ENCODE measurements at regions not wholly inside any gene's neighbourhood (a gene's known extent, or its start where the extent isn't known, plus 50 kb on each side); places are given as distances from the start of the nearest gene placed in this dataset.

DNA sequence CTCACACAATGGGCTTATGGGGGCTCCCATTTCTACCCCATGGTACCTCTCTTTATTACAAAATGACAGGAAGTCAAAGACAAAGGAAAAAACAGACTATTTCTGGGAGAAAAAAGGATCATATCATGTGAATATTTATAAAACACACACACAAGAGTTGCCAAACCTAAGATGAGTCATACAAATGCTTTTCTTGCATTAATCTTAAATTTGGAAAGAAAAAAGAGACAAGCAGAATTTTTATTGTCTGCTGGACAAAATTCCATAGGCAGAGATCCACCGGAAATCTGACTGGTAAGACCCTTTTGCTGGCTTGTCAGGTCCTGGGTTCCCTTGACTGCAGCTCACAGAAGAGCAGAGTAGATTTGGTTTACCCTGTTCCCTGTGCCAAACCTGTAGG is 1732.3 kb upstream of the PIK3C3 start:
- TF ChIP-seq, protein P1, sequence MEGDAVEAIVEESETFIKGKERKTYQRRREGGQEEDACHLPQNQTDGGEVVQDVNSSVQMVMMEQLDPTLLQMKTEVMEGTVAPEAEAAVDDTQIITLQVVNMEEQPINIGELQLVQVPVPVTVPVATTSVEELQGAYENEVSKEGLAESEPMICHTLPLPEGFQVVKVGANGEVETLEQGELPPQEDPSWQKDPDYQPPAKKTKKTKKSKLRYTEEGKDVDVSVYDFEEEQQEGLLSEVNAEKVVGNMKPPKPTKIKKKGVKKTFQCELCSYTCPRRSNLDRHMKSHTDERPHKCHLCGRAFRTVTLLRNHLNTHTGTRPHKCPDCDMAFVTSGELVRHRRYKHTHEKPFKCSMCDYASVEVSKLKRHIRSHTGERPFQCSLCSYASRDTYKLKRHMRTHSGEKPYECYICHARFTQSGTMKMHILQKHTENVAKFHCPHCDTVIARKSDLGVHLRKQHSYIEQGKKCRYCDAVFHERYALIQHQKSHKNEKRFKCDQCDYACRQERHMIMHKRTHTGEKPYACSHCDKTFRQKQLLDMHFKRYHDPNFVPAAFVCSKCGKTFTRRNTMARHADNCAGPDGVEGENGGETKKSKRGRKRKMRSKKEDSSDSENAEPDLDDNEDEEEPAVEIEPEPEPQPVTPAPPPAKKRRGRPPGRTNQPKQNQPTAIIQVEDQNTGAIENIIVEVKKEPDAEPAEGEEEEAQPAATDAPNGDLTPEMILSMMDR (IDR thresholded peaks at IDR 0.05; ENCODE audit: insufficient read depth, low read length, poor library complexity, severe bottlenecking): no peak
- no peaks in the 10 kb centered on the region for H3K27me3 ChIP-seq (replicated peaks; ENCODE audit: control insufficient read depth, insufficient read depth, low read length)
- no peak for DNase-seq (ENCODE audit: extremely low read depth, insufficient read length)
- no peaks in the 10 kb centered on the region for H3K36me3 ChIP-seq (ENCODE audit: control insufficient read depth, insufficient read depth, low read length)
- no peak overlapping the region for H3K4me3 ChIP-seq (replicated peaks; ENCODE audit: low read depth, low read length)

DNA sequence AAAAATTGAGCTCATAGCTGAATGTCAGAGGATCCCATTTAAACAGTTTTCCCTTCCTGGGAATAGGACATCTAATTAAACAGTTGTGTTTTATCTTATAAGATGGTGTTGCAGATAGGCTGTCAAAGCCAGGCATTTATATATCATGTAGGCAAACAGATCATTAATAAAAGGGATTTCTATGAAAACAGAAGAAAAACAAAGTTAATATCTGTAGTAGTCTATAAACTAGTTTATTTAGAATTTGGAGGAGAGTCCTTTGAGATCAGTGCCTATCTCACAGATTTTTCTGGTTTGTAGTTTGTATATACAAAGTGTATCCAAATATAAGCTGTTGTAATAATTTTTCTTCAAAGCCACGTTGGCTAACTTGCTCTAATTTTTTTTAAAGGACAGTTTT is 1738.2 kb upstream of the PIK3C3 start:
- TF ChIP-seq, protein P1 (IDR thresholded peaks at IDR 0.05; ENCODE audit: insufficient read depth, low read length, poor library complexity, severe bottlenecking): no peak
- DNase-seq (ENCODE audit: extremely low read depth, insufficient read length): no peak
- no peaks in the 10 kb centered on the region for H3K27me3 ChIP-seq (replicated peaks; ENCODE audit: control insufficient read depth, insufficient read depth, low read length)

DNA sequence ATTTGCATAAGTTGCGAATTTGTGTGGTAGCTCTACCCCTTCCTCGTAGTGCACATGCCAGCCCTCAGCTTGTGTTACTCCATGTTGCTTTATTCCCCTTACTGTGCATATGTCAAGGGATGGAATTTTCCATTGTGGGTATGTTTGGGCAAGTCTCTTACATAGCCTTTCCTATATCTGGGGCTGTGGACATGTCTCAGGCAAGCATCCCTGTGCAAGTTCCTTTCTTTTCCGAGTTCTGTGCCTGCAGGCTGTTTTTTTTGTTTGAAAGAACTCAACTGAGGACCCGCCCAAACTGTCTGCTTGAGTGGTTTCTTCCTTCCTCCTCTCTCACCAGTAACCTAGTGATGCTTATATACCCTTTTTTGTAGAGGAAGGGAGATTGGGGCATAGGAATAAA is 1739.1 kb upstream of the PIK3C3 start:
- TF ChIP-seq, protein P1 (IDR thresholded peaks at IDR 0.05; ENCODE audit: insufficient read depth, low read length, poor library complexity, severe bottlenecking): no peak
- Histone ChIP-seq H3K36me3 (ENCODE audit: control insufficient read depth, insufficient read depth, low read length) (no peaks in the 10 kb centered on the region), H3K4me3 (replicated peaks; ENCODE audit: low read depth, low read length) (no peak overlapping the region), H3K27me3 (replicated peaks; ENCODE audit: control insufficient read depth, insufficient read depth, low read length) (no peaks in the 10 kb centered on the region)
- no peak for DNase-seq (ENCODE audit: extremely low read depth, insufficient read length)

More for the DNA sequence above, 1738.2 kb upstream of the PIK3C3 start:
- Histone ChIP-seq H3K36me3 (ENCODE audit: control insufficient read depth, insufficient read depth, low read length) (no peaks in the 10 kb centered on the region), H3K4me3 (replicated peaks; ENCODE audit: low read depth, low read length) (no peak overlapping the region)

DNA sequence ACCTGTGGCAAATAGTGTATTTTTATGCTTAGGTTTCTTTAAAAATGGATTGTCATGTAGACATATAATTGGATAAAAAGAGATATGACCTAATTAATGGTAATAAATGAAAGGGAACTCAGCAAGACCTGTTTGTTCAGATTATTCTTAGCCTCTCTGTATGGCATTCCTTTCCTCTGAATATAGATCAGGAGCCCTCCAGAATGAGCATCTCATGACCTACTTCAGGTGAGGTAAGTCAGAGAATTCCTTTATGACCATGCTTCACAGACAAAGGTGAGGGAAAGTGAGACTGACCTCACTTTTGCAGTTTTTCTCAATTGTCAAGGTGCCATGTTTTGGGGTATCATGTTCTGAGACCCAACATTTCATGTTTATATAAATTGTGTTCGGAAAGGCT is 1744.3 kb upstream of the PIK3C3 start:
- DNase-seq (ENCODE audit: extremely low read depth, insufficient read length): no peak
- Histone ChIP-seq H3K27me3 (replicated peaks; ENCODE audit: control insufficient read depth, insufficient read depth, low read length) (no peaks in the 10 kb centered on the region), H3K4me3 (replicated peaks; ENCODE audit: low read depth, low read length) (no peak overlapping the region), H3K36me3 (ENCODE audit: control insufficient read depth, insufficient read depth, low read length) (no peaks in the 10 kb centered on the region)
- TF ChIP-seq, protein P1 (IDR thresholded peaks at IDR 0.05; ENCODE audit: insufficient read depth, low read length, poor library complexity, severe bottlenecking): no peak

DNA sequence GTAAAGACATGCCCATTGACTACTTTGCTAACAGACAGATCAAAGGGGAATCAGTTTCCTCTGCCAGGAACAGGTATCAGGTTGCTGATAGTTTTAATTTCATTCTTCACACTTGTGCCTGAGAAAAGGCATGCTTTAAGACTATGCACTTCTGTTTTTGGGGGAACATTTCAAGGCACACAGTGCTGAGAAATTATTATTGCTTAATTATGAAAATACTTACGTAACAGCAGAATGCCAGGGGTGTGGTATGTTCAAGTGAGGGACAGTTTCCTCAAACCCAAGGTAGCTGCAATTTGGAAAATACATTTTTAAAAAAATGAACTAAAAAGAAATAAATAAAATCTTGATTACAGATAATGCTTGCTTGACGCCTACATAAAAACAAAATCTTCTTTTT is 1746.1 kb upstream of the PIK3C3 start:
- Histone ChIP-seq H3K36me3 (ENCODE audit: control insufficient read depth, insufficient read depth, low read length) (no peaks in the 10 kb centered on the region), H3K4me3 (replicated peaks; ENCODE audit: low read depth, low read length) (no peak overlapping the region), H3K27me3 (replicated peaks; ENCODE audit: control insufficient read depth, insufficient read depth, low read length) (no peaks in the 10 kb centered on the region)
- TF ChIP-seq, protein P1 (IDR thresholded peaks at IDR 0.05; ENCODE audit: insufficient read depth, low read length, poor library complexity, severe bottlenecking): no peak
- DNase-seq (ENCODE audit: extremely low read depth, insufficient read length): no peak

DNA sequence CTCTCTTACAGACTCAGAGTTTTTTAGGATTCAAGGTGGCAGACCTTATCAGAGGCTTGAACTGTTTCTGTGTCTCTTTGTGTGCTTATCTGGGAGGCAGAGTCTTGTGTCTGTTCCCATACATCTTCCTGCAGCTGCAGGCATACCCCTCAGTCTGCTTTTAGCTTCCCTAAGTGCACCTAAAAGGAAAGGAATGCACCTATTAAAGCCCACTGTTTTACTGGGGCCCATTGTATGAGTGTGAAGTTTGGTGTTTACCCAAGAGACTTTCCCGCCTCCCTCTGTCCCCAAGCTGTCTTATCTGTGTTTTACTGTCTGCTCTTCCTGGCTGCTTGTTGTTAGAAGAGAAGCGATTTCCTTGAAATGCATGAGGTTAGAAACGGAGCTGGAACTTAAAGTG is 1757.3 kb upstream of the PIK3C3 start:
- Histone ChIP-seq H3K4me3 (replicated peaks; ENCODE audit: low read depth, low read length) (no peak overlapping the region), H3K36me3 (ENCODE audit: control insufficient read depth, insufficient read depth, low read length) (no peaks in the 10 kb centered on the region), H3K27me3 (replicated peaks; ENCODE audit: control insufficient read depth, insufficient read depth, low read length) (no peaks in the 10 kb centered on the region)
- DNase-seq (ENCODE audit: extremely low read depth, insufficient read length): no peak
- TF ChIP-seq, protein P1 (IDR thresholded peaks at IDR 0.05; ENCODE audit: insufficient read depth, low read length, poor library complexity, severe bottlenecking): no peak

Data from GM06990 (cell line).